DOHH2 (cell line): ENCODE measurements at regions not wholly inside any gene's neighbourhood (a gene's known extent, or its start where the extent isn't known, plus 50 kb on each side); places are given as distances from the start of the nearest gene placed in this dataset.

Experiments
- CTCF ChIP-seq: fragments of 200-600 bp; sonication (generic); IDR thresholded peaks from one replicate; pipeline ENCODE4 v1.5.1; 2014; ENCODE audit warnings: antibody characterized with exemption, mild to moderate bottlenecking, low read depth, low read length; ENCODE audit not compliant: poor library complexity, severe bottlenecking
- EZH2phosphoT487 ChIP-seq: fragments of 200-600 bp; sonication (generic); IDR thresholded peaks from 2 replicates; pipeline ENCODE4 v1.6.1; 2017; ENCODE audit warnings: borderline replicate concordance, mild to moderate bottlenecking, antibody characterized with exemption, low read length, moderate library complexity, mixed read lengths

GRCh38 chr5:158226496-158226895 is 367.6 kb upstream of the CLINT1 start:
- TF ChIP-seq CTCF (no peak), EZH2phosphoT487 (no peak)
